ENCODE measurements at regions not wholly inside any gene's neighbourhood (a gene's known extent, or its start where the extent isn't known, plus 50 kb on each side); places are given as distances from the start of the nearest gene placed in this dataset.

GRCh38 chr12:124188561-124189405 is 106.1 kb upstream of the RFLNA start:
- no peak for DNase-seq (ENCODE audit: low read depth in 2 of 2)

GRCh38 chr12:124190312-124191023 is 104.4 kb upstream of the RFLNA start:
- no peak for DNase-seq (ENCODE audit: low read depth in 2 of 2)

GRCh38 chr12:124191024-124191359 is 103.9 kb upstream of the RFLNA start:
- DNase-seq (ENCODE audit: low read depth in 2 of 2): no peak

- DNase-seq (ENCODE audit: low read depth in 2 of 2): no peak
Measured at GRCh38 chr12:124191966-124192365, 102.9 kb upstream of the RFLNA start.

- no peak for DNase-seq (ENCODE audit: low read depth in 2 of 2)
Measured at GRCh38 chr12:124194264-124194892, 100.5 kb upstream of the RFLNA start.

GRCh38 chr12:124194893-124195566 is 99.9 kb upstream of the RFLNA start:
- DNase-seq (ENCODE audit: low read depth in 2 of 2): no peak

GRCh38 chr12:124195567-124195942 is 99.3 kb upstream of the RFLNA start:
- no peak for DNase-seq (ENCODE audit: low read depth in 2 of 2)

- DNase-seq (ENCODE audit: low read depth in 2 of 2): no peak
Measured at GRCh38 chr12:124196236-124196635, 98.7 kb upstream of the RFLNA start.

- DNase-seq (ENCODE audit: low read depth in 2 of 2): no peak
Measured at GRCh38 chr12:124201248-124201647, 93.6 kb upstream of the RFLNA start.

GRCh38 chr12:124203176-124203575 is 91.7 kb upstream of the RFLNA start:
- DNase-seq (ENCODE audit: low read depth in 2 of 2): no peak

GRCh38 chr12:124205405-124205804 is 89.5 kb upstream of the RFLNA start:
- no peak for DNase-seq (ENCODE audit: low read depth in 2 of 2)

- no peak for DNase-seq (ENCODE audit: low read depth in 2 of 2)
Measured at GRCh38 chr12:124207049-124207448, 87.8 kb upstream of the RFLNA start.

- no peak for DNase-seq (ENCODE audit: low read depth in 2 of 2)
Measured at GRCh38 chr12:124207617-124208016, 87.3 kb upstream of the RFLNA start.

- DNase-seq (ENCODE audit: low read depth in 2 of 2): no peak
Measured at GRCh38 chr12:124208489-124208888, 86.4 kb upstream of the RFLNA start.

GRCh38 chr12:124210991-124211577 is 83.8 kb upstream of the RFLNA start:
- DNase-seq (ENCODE audit: low read depth in 2 of 2): no peak

- DNase-seq (ENCODE audit: low read depth in 2 of 2): no peak
Measured at GRCh38 chr12:124211753-124212152, 83.1 kb upstream of the RFLNA start.

- DNase-seq (ENCODE audit: low read depth in 2 of 2): no peak
Measured at GRCh38 chr12:124213666-124214347, 81.1 kb upstream of the RFLNA start.

- DNase-seq (ENCODE audit: low read depth in 2 of 2): no peak
Measured at GRCh38 chr12:124214574-124214973, 80.3 kb upstream of the RFLNA start.

- no peak for DNase-seq (ENCODE audit: low read depth in 2 of 2)
Measured at GRCh38 chr12:124216966-124217365, 77.9 kb upstream of the RFLNA start.

GRCh38 chr12:124217508-124218242 is 77.2 kb upstream of the RFLNA start:
- no peak for DNase-seq (ENCODE audit: low read depth in 2 of 2)

GRCh38 chr12:124218243-124218560 is 76.7 kb upstream of the RFLNA start:
- DNase-seq (ENCODE audit: low read depth in 2 of 2): no peak
